Activated T-helper 1 cell treated with anti-CD3 and anti-CD28 coated beads, Interleukin-12 subunit alpha, Interleukin-12 subunit beta, Interleukin-2, Interleukin-4 antibody, amounts not matched to agents 30 ng/mL and 10 ng/mL and 1 ng/mL, durations not matched to agents 14 hours and 24 hours and 36 hours (primary cell): ENCODE measurements at regions not wholly inside any gene's neighbourhood (a gene's known extent, or its start where the extent isn't known, plus 50 kb on each side); places are given as distances from the start of the nearest gene placed in this dataset.

ENCODE experiments used
- DNase-seq: peaks from one replicate; pipeline ENCODE4 v3.0.0; 2021; ENCODE audit warnings: low spot score
- H3K27ac Mint-ChIP-seq: one replicate; pipeline ENCODE4 v1.8.0; 2021; ENCODE audit warnings: mild to moderate bottlenecking, mixed read lengths
- H3K27me3 Mint-ChIP-seq: one replicate; pipeline ENCODE4 v1.8.0; 2022; ENCODE audit warnings: mild to moderate bottlenecking, moderate library complexity, mixed read lengths; ENCODE audit not compliant: insufficient read depth
- H3K36me3 Mint-ChIP-seq: one replicate; pipeline ENCODE4 v1.8.0; 2021; ENCODE audit warnings: low read depth, mixed read lengths
- H3K4me1 Mint-ChIP-seq: one replicate; pipeline ENCODE4 v1.8.0; 2021; ENCODE audit warnings: low read depth, mixed read lengths
- H3K4me3 Mint-ChIP-seq: one replicate; pipeline ENCODE4 v1.8.0; 2021; ENCODE audit warnings: mild to moderate bottlenecking, moderate library complexity, mixed read lengths
- H3K9me3 Mint-ChIP-seq: one replicate; pipeline ENCODE4 v1.8.0; 2021; ENCODE audit warnings: mixed read lengths
- intact Hi-C: fragments of 100-400 bp; cut with micrococcal nuclease; formaldehyde crosslinking; loops from one replicate; pipeline ENCODE4 v1.15.1; 2024

DNA sequence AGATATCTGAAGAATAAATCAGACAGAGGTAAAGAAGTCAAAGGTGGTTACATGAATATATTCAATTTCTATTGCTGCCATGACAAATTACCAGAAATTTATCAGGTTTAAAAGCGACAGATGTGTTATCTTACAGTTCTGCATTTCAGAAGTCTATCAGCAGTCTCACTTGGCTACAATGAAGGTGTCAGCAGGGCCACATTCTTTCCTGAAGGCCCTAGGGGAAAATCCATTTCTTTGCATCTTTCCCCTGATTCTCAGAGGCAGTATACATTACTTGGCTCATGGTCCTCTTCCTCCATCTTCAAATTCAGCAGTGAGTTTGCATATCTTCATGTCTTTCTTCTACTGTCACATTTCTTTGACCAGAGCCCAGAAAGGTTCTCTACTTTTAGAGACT, 145.8 kb upstream of the GULP1 start:
- no peaks in the 10 kb centered on the region for H3K9me3 Mint-ChIP-seq
- no peak for DNase-seq
- no peak overlapping the region for H3K27ac Mint-ChIP-seq
- H3K36me3 Mint-ChIP-seq: no peaks in the 10 kb centered on the region
- H3K4me1 Mint-ChIP-seq: no peaks in the 10 kb centered on the region
- H3K27me3 Mint-ChIP-seq: no peaks in the 10 kb centered on the region
- H3K4me3 Mint-ChIP-seq: no peak overlapping the region
- intact Hi-C loops: no loop called here

DNA sequence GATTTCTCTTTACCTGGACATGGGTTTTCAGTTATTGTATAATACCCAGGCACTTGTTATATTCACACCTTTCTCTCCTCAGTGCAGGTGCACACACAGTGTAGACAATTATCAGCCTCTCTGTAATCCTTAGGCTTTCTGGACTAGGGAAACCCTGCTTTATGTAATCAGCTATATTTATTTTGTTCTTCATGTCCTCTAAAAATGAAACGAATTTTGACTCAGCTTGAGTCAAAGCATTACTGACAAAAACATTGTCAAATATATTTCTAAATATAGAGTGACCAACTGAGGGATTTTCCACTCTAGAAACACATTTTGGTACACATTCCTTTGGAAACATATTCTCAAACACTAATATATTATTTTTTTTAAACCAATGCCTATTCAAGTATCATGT, 144.8 kb upstream of the GULP1 start:
- no peaks in the 10 kb centered on the region for H3K27me3 Mint-ChIP-seq
- H3K36me3 Mint-ChIP-seq: no peaks in the 10 kb centered on the region
- no peak for DNase-seq

DNA sequence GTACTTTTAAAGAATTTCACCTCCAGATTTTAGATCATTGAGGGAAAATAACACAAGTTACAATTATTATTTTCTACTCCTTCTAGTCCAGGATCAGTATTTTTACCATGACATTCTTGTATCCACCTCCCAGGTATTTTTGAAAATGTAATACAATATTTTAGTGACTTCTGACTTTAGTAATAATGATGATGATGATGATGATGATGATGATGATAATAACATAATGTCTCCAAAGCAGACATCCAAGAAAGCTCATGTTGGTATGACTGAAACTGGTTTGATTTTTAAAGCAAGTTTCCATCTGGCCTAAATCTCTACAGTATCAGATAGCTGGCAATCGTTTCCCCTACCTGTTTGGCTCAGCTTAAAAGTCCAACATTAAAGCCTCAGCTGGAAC, 140.0 kb upstream of the GULP1 start:
- DNase-seq: no peak
- no peak overlapping the region for H3K27ac Mint-ChIP-seq
- no peak overlapping the region for H3K4me3 Mint-ChIP-seq
- H3K4me1 Mint-ChIP-seq: no peaks in the 10 kb centered on the region
- H3K9me3 Mint-ChIP-seq: no peaks in the 10 kb centered on the region
- intact Hi-C loops: no loop called here
- H3K36me3 Mint-ChIP-seq: no peaks in the 10 kb centered on the region
- no peaks in the 10 kb centered on the region for H3K27me3 Mint-ChIP-seq

More for the DNA sequence above, 144.8 kb upstream of the GULP1 start:
- no peak overlapping the region for H3K4me3 Mint-ChIP-seq
- H3K27ac Mint-ChIP-seq: no peak overlapping the region
- H3K4me1 Mint-ChIP-seq: no peaks in the 10 kb centered on the region
- no peaks in the 10 kb centered on the region for H3K9me3 Mint-ChIP-seq
- intact Hi-C loops: no loop called here

DNA sequence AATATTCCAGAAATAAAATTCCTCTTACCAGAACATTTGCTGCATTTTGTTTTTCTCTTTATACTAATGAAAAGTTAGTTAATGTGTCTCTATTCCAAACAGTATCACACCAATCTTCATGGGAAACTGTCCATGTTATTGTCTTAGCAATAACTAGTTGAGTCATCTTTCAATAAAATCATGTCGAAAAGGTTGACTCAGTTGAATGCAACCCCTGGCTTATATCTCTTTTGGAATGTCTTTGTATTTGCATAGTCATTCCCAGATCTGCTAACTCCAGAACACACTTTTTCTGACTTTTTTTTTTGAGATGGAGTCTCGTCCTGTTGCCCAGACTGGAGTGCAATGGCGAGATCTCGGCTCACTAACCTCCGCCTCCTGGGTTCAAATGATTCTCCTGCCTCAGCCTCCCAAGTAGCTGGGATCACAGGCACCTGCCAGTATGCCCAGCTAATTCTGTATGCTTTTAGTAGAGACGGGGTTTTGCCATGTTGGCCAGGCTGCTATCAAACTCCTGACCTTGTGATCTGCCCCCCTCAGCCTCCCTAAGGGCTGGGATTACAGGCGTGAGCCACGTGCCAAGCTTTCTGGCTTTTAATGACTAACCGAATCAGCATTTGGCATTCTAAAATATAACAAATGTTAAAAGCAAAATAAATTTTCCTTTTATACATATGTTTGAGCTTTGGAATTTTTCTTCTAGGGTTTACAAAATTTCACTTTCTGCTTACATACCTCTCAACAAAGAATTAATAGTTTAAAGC, 133.2 kb upstream of the GULP1 start:
- H3K36me3 Mint-ChIP-seq: no peaks in the 10 kb centered on the region

DNA sequence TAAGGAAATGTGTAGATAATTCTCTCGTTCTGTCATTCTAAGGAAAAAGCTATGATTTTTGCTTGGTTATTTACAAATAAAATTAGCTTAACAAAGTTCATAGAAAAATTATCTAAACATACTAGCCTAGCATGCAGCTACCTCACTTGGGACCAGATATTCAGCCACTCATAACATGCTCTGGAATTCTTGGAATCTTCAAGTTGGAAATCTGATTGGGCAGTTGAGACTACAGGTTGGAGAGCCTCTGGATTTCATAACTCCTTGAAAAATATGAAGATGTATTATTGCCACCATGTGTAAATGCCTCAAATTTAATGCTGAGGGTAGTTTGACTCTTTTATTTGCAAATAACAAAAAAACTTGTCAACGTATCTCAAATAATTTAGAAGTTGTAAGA, 132.2 kb upstream of the GULP1 start:
- intact Hi-C loops: no loop called here
- H3K36me3 Mint-ChIP-seq: no peaks in the 10 kb centered on the region
- H3K27ac Mint-ChIP-seq: no peak overlapping the region

More for the DNA sequence above, 133.2 kb upstream of the GULP1 start:
- H3K9me3 Mint-ChIP-seq: no peaks in the 10 kb centered on the region
- H3K27me3 Mint-ChIP-seq: no peaks in the 10 kb centered on the region
- H3K27ac Mint-ChIP-seq: no peak overlapping the region
- H3K4me1 Mint-ChIP-seq: no peaks in the 10 kb centered on the region
- no peak overlapping the region for H3K4me3 Mint-ChIP-seq
- intact Hi-C loops: no loop called here
- no peak for DNase-seq

DNA sequence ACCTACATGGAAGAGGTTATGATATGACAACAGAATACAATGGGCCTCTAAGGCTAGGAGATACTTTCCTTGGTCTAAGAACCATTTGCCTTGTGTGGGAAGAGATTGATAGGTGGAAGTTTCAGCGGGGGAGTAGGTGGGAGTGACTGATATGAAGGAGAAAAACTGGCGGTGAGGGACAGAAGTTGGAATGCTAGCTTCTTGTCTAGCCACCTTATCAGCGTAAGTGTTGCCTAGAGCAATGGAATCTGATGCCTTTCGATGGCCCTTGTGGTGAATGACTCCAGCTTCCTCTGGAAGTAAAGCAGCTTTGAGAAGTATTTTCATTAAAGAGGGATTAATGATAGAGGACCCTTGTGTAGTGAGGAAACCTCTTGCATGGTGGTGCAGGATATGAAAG, 121.3 kb upstream of the GULP1 start:
- Mint-ChIP-seq H3K27ac (no peak overlapping the region), H3K9me3 (peaks cover 11% of the 10 kb centered on the region), H3K4me3 (no peak overlapping the region), H3K4me1 (no peaks in the 10 kb centered on the region), H3K36me3 (no peaks in the 10 kb centered on the region), H3K27me3 (no peaks in the 10 kb centered on the region)
- no peak for DNase-seq
- intact Hi-C loops: no loop called here

More for the DNA sequence above, 132.2 kb upstream of the GULP1 start:
- no peaks in the 10 kb centered on the region for H3K27me3 Mint-ChIP-seq
- no peaks in the 10 kb centered on the region for H3K9me3 Mint-ChIP-seq
- no peak for DNase-seq
- no peaks in the 10 kb centered on the region for H3K4me1 Mint-ChIP-seq
- no peak overlapping the region for H3K4me3 Mint-ChIP-seq

DNA sequence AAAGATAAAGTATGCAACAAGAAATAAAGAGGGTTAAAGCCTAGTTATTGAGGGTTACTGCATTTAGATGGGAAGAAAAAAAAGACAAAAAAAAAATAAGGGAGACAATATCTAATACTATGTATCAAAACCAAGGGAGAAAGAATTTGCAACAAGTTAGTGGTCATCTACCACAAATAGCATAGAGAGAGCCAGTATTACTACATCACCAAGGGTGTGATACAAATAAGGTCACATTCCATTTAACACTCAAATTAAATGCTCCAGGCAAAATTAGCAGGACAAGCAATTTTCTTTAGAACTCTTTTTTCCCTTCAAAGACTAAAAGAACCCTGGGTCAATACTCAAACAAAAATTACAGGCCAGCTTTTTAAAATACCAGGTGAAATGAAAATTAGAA, 115.1 kb upstream of the GULP1 start:
- no peaks in the 10 kb centered on the region for H3K4me1 Mint-ChIP-seq
- peaks cover 3% of the 10 kb centered on the region for H3K9me3 Mint-ChIP-seq
- peaks cover 2% of the 10 kb centered on the region for H3K27me3 Mint-ChIP-seq
- H3K27ac Mint-ChIP-seq: no peak overlapping the region
- no peak for DNase-seq
- no peak overlapping the region for H3K4me3 Mint-ChIP-seq
- intact Hi-C loops: no loop called here
- no peaks in the 10 kb centered on the region for H3K36me3 Mint-ChIP-seq

DNA sequence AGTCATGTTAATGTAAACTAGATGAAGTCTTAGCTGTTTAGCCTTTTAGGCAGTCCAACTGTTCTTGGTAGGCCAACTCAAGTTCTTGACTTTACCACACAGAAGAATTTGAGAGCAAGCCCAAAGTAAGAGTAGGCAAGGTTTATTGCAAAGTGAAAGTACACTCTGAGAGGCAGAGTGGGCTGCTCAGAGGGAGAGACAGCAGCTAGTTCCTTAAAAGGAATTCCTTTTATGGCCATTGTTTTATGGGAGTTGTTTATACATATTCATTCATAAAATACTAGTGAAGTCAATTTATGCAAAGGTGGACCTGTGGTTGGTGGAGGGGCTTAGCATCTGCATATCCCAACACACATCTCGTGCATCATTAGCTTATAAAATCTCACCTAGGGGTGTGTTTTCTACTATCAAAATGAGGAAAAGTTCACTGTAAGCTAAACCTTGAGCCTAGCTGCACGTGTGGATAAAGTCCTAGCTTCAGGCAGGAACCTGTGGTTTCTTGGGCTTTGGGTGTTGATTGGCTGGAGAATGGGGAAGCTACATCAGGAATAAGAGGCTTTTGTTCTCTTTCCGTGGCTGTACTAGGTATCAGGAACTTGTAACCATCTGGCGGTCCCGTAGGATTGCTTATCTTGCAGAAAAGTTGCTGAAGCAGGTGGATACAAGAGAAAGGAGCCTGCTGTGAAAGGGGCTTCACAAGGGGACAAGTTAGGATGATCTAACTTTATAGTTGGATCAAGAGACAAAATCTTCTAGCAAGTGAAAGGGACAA, 110.4 kb upstream of the GULP1 start:
- Mint-ChIP-seq H3K4me1 (no peaks in the 10 kb centered on the region), H3K27me3 (peaks cover 2% of the 10 kb centered on the region), H3K27ac (no peak overlapping the region), H3K36me3 (no peaks in the 10 kb centered on the region), H3K9me3 (no peaks in the 10 kb centered on the region), H3K4me3 (no peak overlapping the region)
- no peak for DNase-seq
- intact Hi-C loops: no loop called here

DNA sequence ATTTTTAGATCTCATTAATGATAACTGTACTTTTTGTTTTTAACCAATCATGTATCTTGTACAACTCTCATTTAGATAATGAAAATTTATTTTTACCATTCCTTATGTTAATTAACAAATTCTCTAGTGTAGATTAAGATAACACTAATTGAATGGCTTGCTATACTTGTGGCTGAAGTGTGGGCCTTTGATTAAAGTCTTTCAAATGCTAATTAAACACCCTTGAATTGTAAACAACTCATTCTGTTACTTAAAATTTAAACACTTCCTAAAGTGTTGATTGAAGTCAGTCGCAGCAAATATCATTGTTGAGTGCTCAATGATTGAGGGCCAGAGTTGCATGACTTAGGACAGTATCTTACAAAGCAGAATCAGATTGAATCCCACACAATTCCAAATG, 109.8 kb upstream of the GULP1 start:
- peaks cover 2% of the 10 kb centered on the region for H3K27me3 Mint-ChIP-seq
- intact Hi-C loops: no loop called here
- H3K9me3 Mint-ChIP-seq: no peaks in the 10 kb centered on the region
- no peaks in the 10 kb centered on the region for H3K36me3 Mint-ChIP-seq
- no peak overlapping the region for H3K27ac Mint-ChIP-seq
- H3K4me3 Mint-ChIP-seq: no peak overlapping the region
- H3K4me1 Mint-ChIP-seq: no peaks in the 10 kb centered on the region
- DNase-seq: no peak

DNA sequence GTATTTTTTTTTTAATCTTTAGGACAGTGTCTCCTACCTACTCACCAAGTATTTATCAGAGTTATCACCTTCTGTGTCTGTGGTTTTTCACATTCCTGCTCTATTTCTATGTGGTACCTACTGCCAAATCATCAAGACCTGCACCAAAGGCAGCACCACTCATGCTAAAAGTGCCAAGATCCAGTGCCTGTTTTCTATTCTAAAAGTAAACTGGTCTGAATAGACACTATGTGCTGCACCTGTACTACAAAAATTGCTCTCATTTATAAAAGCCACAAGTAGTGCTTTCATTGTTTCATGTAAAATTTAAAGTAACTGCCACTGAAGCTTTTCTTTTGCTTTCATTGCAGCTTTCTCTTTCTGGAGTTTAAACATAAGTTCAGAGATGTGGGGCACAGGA, 103.9 kb upstream of the GULP1 start:
- DNase-seq: no peak
- Mint-ChIP-seq H3K27me3 (no peaks in the 10 kb centered on the region), H3K4me1 (no peaks in the 10 kb centered on the region), H3K4me3 (no peak overlapping the region), H3K27ac (no peak overlapping the region), H3K36me3 (no peaks in the 10 kb centered on the region), H3K9me3 (no peaks in the 10 kb centered on the region)
- intact Hi-C loops: no loop called here

DNA sequence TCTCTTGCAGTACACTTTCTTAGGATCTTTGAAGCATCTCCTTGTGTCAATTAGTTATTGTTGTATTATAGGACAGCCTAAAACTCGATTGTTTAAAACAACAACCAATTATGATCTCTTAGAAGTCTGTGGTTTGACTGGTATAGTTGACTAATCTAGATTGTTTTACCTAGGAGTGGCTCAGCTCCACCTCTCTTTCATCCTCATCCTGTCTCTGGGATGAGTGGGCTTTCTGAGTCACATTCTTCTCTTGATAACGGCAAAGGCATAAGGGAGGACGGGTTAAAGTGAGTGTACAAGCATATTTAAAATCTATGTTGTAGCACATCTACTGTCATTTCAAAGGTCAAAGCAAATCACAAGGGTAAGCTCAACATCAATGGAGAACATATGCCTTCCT, 102.3 kb upstream of the GULP1 start:
- no peaks in the 10 kb centered on the region for H3K27me3 Mint-ChIP-seq
- H3K4me3 Mint-ChIP-seq: no peak overlapping the region
- H3K9me3 Mint-ChIP-seq: no peaks in the 10 kb centered on the region
- no peak for DNase-seq
- no peaks in the 10 kb centered on the region for H3K36me3 Mint-ChIP-seq
- no peak overlapping the region for H3K27ac Mint-ChIP-seq
- intact Hi-C loops: no loop called here
- no peaks in the 10 kb centered on the region for H3K4me1 Mint-ChIP-seq

DNA sequence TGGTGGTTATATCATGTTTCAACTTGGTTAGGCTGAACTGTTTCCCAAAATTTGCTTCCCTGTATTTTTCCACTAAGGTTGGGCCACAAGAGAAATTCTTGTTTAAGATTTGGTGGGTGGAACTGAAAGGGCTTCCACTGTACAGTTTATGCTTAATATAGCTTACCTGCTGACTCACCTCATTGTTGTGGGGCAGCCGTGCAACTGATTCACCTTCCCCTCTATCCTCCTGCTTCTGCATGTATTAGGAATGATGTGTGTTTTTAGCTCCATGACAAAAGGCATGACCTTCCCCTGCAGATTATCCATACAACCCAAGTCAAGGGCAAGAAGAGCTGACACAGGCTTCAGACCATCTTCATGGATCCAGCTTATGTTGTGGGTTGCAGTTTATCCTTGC, 98.4 kb upstream of the GULP1 start:
- H3K36me3 Mint-ChIP-seq: no peaks in the 10 kb centered on the region
- H3K27me3 Mint-ChIP-seq: peaks cover 2% of the 10 kb centered on the region
- no peaks in the 10 kb centered on the region for H3K9me3 Mint-ChIP-seq
- no peak for DNase-seq
- intact Hi-C loops: no loop called here
- no peaks in the 10 kb centered on the region for H3K4me1 Mint-ChIP-seq
- H3K27ac Mint-ChIP-seq: no peak overlapping the region
- H3K4me3 Mint-ChIP-seq: no peak overlapping the region

DNA sequence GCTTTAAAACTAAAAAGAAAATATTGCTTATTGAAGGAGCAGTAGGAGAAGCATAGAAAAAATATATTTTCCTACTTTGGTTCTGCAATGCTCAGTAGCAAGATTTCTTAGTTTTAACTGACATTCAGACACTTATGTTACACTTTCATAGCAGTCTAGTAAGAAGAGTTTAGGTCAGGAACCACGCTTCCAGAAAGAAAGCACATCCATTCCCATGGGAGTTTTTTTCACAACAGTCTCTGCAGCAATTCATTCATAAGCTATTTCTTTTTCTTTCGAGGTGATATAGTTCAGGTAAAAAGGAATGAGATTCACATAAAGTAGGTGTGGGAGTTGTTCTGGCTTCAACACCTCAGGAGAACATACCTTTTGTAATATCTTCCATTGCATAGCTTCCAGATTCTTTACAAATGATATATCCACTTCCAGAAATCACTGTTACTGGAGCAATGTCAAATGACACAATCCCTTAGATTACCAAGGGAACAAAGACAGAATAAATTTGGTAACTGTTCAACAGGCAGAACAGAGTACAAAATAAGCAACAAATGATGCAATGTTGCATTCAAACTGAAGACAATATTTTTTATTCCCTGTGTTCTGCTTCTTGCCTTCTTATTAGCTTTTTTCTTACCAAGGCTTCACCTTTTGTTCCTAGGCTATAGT, 95.2 kb upstream of the GULP1 start:
- Mint-ChIP-seq H3K4me1 (no peaks in the 10 kb centered on the region), H3K9me3 (no peaks in the 10 kb centered on the region), H3K4me3 (no peak overlapping the region), H3K27ac (no peak overlapping the region), H3K27me3 (peaks cover 2% of the 10 kb centered on the region), H3K36me3 (no peaks in the 10 kb centered on the region)
- intact Hi-C loops: no loop called here
- no peak for DNase-seq
